ENCODE measurements at regions not wholly inside any gene's neighbourhood (a gene's known extent, or its start where the extent isn't known, plus 50 kb on each side); places are given as distances from the start of the nearest gene placed in this dataset.
"Not testable (repeated sequence)": the region's sequence is repeated elsewhere in the genome, so short reads cannot be mapped to it uniquely, and the experiment has no call there.

DNA sequence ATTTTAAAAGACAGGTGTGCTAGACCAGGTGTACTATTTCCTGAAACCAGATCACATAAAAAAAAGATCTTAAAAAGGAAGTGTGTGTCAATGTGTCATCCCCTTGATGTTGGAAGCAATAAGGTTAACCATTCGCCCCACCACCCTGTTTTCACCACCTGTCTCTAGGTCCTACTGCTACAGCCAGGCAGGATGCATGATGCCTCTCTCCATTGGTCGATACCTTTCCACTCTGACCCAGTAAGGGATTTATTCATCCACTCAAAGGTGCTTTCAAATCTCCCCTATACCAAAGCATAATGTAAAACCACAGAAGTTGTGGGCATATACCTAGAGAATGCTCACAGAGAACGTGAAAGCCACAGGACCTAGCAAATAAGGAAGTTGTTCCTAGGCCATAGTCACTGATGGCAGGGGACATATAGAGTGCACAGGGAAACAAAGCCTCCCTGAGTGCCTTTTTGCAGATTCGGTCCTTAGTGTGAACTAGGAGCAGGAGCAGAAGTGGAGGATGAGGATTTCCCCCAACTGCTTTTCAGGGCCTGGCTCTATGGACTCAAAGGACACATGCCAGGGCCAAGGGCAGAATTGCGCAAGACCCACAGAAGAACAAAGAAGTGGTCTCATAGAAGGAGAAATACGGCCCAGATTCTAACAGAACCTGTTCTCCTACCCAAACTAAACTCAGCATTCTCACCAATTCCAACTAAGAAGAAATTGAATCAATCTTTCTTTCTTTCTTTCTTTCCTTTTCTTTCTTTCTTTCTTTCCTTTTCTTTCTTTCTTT lies 631.5 kb upstream of the NRP1 start:
- Histone ChIP-seq H3K9me3 (ENCODE audit: control insufficient read depth, low read depth, low read length) (no peaks in the 10 kb centered on the region), H4K20me1 (ENCODE audit: control insufficient read depth, extremely low read depth, insufficient read depth, low read length) (no peaks in the 10 kb centered on the region), H3K4me1 (ENCODE audit: control insufficient read depth, extremely low read depth, insufficient read depth, low read length) (no peaks in the 10 kb centered on the region), H3K79me2 (ENCODE audit: control insufficient read depth, insufficient read depth, low read length) (no peaks in the 10 kb centered on the region), H3K4me2 (ENCODE audit: control insufficient read depth, extremely low read depth, insufficient read depth, low read depth, low read length) (no peak overlapping the region), H3K27ac (ENCODE audit: control insufficient read depth, insufficient read depth, low read length) (no peak overlapping the region), H3K36me3 (ENCODE audit: control insufficient read depth in 2 of 2, extremely low read depth in 1 of 2, insufficient read depth in 2 of 2, low read length in 2 of 2) (no peaks in the 10 kb centered on the region), H3K9ac (ENCODE audit: control insufficient read depth, extremely low read depth, insufficient read depth, low read length) (no peak overlapping the region), H3K9me1 (ENCODE audit: control insufficient read depth, extremely low read depth, insufficient read depth, low read length) (no peaks in the 10 kb centered on the region), H3K4me3 (ENCODE audit: control insufficient read depth in 2 of 3, extremely low read depth in 1 of 3, insufficient read depth in 2 of 3, low read depth in 1 of 3, low read length in 3 of 3) (no peak overlapping the region), H2AFZ (ENCODE audit: control insufficient read depth, low read length) (no peak overlapping the region), H3K27me3 (ENCODE audit: control insufficient read depth, extremely low read depth, insufficient read depth, low read length) (no peaks in the 10 kb centered on the region)
- dilution Hi-C loops (cut with MboI; ENCODE audit: extremely low pct_ligation_motif_present, low sequenced_read_pairs): no loop called here
- TF ChIP-seq, protein P1, sequence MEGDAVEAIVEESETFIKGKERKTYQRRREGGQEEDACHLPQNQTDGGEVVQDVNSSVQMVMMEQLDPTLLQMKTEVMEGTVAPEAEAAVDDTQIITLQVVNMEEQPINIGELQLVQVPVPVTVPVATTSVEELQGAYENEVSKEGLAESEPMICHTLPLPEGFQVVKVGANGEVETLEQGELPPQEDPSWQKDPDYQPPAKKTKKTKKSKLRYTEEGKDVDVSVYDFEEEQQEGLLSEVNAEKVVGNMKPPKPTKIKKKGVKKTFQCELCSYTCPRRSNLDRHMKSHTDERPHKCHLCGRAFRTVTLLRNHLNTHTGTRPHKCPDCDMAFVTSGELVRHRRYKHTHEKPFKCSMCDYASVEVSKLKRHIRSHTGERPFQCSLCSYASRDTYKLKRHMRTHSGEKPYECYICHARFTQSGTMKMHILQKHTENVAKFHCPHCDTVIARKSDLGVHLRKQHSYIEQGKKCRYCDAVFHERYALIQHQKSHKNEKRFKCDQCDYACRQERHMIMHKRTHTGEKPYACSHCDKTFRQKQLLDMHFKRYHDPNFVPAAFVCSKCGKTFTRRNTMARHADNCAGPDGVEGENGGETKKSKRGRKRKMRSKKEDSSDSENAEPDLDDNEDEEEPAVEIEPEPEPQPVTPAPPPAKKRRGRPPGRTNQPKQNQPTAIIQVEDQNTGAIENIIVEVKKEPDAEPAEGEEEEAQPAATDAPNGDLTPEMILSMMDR (optimal IDR thresholded peaks at IDR 0.05 in 1 of 3, IDR thresholded peaks at IDR 0.05 in 1 of 3, conservative IDR thresholded peaks at IDR 0.05 in 1 of 3; ENCODE audit: extremely low read depth in 1 of 3, insufficient read depth in 2 of 3, low read length in 3 of 3): no peak
- DNase-seq (ENCODE audit: low read depth, low spot score) (no peak), FAIRE-seq (no peak)

DNA sequence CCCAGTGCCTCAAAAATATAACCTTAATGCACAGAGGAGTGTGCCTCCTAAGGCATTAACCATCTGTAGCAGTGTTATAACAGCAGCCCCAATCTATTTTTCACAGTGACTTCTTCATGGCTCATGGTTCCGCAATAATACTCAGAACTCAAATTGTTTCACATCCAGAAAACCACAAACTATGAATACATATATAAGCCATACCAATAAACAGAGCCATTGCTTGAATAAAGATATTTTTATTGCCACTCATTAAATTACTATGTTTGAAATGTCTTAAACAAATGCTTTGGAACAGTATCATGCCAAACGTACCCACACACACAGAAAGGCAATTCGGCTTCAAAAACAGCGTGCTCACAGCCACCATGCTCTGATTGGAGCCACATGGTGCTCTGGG lies 629.3 kb upstream of the NRP1 start:
- Histone ChIP-seq H3K9me3 (ENCODE audit: control insufficient read depth, low read depth, low read length) (no peaks in the 10 kb centered on the region), H4K20me1 (ENCODE audit: control insufficient read depth, extremely low read depth, insufficient read depth, low read length) (no peaks in the 10 kb centered on the region), H3K4me1 (ENCODE audit: control insufficient read depth, extremely low read depth, insufficient read depth, low read length) (no peaks in the 10 kb centered on the region), H3K79me2 (ENCODE audit: control insufficient read depth, insufficient read depth, low read length) (no peaks in the 10 kb centered on the region), H3K36me3 (ENCODE audit: control insufficient read depth in 2 of 2, extremely low read depth in 1 of 2, insufficient read depth in 2 of 2, low read length in 2 of 2) (no peaks in the 10 kb centered on the region), H3K4me3 (ENCODE audit: control insufficient read depth in 2 of 3, extremely low read depth in 1 of 3, insufficient read depth in 2 of 3, low read depth in 1 of 3, low read length in 3 of 3) (no peak overlapping the region), H3K9me1 (ENCODE audit: control insufficient read depth, extremely low read depth, insufficient read depth, low read length) (no peaks in the 10 kb centered on the region), H2AFZ (ENCODE audit: control insufficient read depth, low read length) (no peak overlapping the region), H3K27me3 (ENCODE audit: control insufficient read depth, extremely low read depth, insufficient read depth, low read length) (no peaks in the 10 kb centered on the region), H3K4me2 (ENCODE audit: control insufficient read depth, extremely low read depth, insufficient read depth, low read depth, low read length) (no peak overlapping the region), H3K27ac (ENCODE audit: control insufficient read depth, insufficient read depth, low read length) (no peak overlapping the region), H3K9ac (ENCODE audit: control insufficient read depth, extremely low read depth, insufficient read depth, low read length) (no peak overlapping the region)
- no peak for DNase-seq (ENCODE audit: low read depth, low spot score)
- dilution Hi-C loops (cut with MboI; ENCODE audit: extremely low pct_ligation_motif_present, low sequenced_read_pairs): no loop called here
- FAIRE-seq: no peak
- TF ChIP-seq EZH2 (IDR thresholded peaks at IDR 0.05; ENCODE audit: low read length): no peak

GRCh38 chr10:33956322-33956721 lies 621.9 kb upstream of the NRP1 start:
- H3K9me3 ChIP-seq (ENCODE audit: control insufficient read depth, low read depth, low read length); H2AFZ ChIP-seq (ENCODE audit: control insufficient read depth, low read length); H3K4me2 ChIP-seq (ENCODE audit: control insufficient read depth, extremely low read depth, insufficient read depth, low read depth, low read length); H3K36me3 ChIP-seq (ENCODE audit: control insufficient read depth in 2 of 2, extremely low read depth in 1 of 2, insufficient read depth in 2 of 2, low read length in 2 of 2); H3K4me3 ChIP-seq (ENCODE audit: control insufficient read depth in 2 of 3, extremely low read depth in 1 of 3, insufficient read depth in 2 of 3, low read depth in 1 of 3, low read length in 3 of 3); H4K20me1 ChIP-seq (ENCODE audit: control insufficient read depth, extremely low read depth, insufficient read depth, low read length); DNase-seq (ENCODE audit: low read depth, low spot score); H3K4me1 ChIP-seq (ENCODE audit: control insufficient read depth, extremely low read depth, insufficient read depth, low read length); H3K27me3 ChIP-seq (ENCODE audit: control insufficient read depth, extremely low read depth, insufficient read depth, low read length); H3K9me1 ChIP-seq (ENCODE audit: control insufficient read depth, extremely low read depth, insufficient read depth, low read length); H3K79me2 ChIP-seq (ENCODE audit: control insufficient read depth, insufficient read depth, low read length); H3K27ac ChIP-seq (ENCODE audit: control insufficient read depth, insufficient read depth, low read length); FAIRE-seq; H3K9ac ChIP-seq (ENCODE audit: control insufficient read depth, extremely low read depth, insufficient read depth, low read length); dilution Hi-C loops (cut with MboI; ENCODE audit: extremely low pct_ligation_motif_present, low sequenced_read_pairs): not testable (repeated sequence)

Measured in keratinocyte (primary cell).